ENCODE measurements at regions not wholly inside any gene's neighbourhood (a gene's known extent, or its start where the extent isn't known, plus 50 kb on each side); places are given as distances from the start of the nearest gene placed in this dataset.
"Not testable (repeated sequence)": the region's sequence is repeated elsewhere in the genome, so short reads cannot be mapped to it uniquely, and the experiment has no call there.

DNA sequence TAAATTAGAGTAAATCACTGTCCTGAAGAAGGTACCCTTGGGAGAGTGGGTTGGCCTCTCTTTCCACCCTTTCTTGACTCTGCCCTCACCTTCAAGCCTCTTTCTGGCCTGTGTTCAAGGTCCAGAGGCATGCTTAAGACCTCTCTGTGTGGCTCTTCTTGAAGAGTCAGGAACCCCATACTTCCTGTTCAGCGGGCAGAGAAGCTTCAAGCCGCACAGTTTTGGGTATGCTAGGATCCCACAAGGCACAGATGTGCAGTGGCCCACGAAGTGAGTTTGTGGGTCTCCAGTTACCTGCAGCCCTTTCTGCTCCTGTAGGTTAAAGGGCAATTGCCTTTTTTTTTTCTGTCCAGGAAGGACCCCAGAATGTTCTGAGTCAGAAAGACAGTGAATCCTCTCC, 113.7 kb downstream of the PPIAL4A start:
- DNase-seq (ENCODE audit: low read depth in 2 of 2): not testable (repeated sequence)

DNA sequence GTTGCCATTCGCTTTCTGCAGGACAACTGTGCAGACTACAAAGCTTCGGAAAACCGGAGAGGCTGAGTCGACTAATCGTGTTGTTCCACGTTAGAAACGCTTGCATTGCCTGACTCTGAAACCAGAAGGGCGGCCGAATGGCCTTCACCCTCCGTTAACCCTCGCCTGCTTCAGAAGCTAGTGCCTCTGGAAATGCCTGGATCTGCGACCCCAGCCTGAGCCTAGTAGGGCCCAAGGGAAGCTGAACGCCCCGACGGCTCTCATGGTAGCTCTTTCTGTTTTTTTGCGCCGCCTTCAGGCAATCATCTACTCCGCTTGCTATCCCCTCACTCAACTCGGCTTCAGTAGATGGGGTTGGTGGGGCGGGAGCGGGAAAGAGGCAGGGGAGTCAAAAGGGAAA, 117.3 kb downstream of the PPIAL4A start:
- DNase-seq (ENCODE audit: low read depth in 2 of 2): not testable (repeated sequence)

DNA sequence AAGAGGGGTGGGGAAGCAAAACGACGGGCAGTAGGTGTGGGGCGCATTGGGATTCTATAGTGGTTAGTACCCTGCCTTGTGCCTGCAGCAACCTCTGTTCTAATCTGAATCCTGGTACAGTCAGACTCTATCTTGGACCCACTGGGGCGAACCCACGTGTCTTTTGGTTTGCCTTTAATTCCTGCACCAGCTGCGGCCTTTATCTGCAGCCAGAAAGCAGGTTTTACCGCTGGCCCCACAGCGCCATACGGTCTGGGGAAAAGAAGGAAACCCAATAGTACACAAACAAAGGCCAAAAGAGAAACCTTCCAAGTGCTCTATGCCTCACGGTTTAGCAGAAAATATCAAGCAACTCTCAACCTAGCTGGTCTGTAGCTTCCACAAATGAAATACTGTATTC, 118.2 kb downstream of the PPIAL4A start:
- DNase-seq (ENCODE audit: low read depth in 2 of 2): not testable (repeated sequence)

DNA sequence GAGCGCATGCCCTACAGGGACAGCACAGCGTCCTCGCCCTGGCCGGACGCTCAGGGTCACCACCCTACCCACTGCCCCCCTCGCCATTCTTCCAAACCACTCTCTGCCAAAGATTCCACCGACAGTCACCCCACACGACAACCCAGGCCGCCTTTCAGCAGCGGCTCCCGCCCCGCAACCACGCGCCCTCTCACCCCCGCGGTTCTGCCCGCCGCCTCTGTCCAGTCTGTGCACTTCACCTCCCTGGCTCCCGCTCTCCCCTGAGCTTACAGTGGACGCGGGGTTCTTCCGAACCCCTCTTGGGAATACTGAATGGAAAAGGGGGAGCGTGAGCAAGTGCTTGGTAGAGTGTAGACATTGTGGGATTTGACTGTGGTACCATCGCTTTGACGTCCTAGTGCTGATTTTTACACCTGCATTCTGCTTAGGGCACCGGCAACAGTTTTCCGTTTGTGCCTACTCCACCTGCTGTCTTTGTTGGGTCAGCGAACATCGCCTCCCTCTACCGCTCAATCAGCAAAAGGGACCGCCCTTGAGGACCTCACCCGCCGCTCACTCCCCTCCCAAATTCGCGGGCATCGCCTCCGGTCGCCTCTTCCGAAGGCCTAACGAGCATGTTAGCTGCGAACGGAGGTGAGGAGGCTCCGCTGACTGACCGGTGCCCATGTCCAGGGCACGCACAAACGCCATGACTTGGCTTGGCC, 119.1 kb downstream of the PPIAL4A start:
- not testable (repeated sequence) for DNase-seq (ENCODE audit: low read depth in 2 of 2)

DNA sequence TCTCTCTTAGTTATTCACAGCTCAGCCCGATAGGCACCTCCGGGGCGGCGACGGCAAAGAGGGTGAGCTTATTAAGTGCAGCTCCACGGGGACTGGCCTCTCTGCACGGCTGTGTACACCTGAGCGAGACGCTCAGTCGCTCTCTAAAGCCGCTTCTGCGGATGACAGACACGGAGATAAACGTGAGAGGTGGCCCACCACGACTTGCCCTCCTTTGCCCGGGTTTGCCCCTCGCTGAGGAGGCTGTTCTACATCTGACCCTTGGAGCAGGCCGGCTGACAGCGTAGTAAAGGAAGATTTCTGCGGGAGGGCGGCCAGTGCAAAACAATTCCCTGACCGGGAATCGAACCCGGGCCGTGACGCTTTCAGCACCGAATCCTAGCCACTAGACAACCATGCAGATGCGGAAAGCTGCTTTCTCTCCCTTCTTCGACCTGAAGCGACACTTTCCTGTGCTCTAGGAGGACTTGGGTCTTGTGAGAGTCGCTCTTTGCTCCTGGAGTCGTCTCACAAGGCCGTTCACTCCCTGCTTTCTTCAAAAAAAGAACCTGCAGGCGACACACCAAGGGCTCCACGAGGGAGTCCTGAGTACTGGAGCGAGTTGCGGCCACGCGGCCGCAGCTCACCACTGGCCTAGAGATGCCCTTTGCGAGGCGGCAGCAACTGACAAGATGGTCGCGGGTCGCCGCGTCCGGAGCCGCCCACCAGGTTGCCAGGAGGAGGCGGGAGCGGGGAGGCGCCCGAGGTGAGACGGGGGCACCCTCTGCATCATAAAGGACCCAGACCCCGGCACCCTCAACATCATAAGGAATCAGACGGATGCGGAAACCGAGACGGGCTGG, 119.9 kb downstream of the PPIAL4A start:
- DNase-seq (ENCODE audit: low read depth in 2 of 2): peak; percentile 47 to 51

DNA sequence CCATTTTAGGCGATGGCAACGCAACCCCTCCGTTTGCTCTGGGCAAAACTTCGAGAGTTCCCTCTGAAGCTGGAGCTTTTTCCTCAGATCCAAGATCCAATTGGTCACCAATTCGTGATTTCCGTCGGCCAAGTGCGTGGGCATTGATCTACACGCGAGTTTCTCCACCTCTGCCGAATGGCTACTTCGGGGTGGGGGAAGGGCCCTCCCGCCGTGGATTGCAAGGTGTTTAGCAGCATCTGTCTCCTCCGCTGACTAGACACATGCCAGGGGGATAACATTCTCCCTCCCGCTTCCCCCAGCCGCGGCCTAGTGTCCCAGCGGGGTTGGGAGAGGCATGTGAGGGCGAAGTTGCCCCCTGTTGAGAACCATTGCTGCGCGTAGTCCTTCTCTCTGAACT, 120.6 kb downstream of the PPIAL4A start:
- not testable (repeated sequence) for DNase-seq (ENCODE audit: low read depth in 2 of 2)

DNA sequence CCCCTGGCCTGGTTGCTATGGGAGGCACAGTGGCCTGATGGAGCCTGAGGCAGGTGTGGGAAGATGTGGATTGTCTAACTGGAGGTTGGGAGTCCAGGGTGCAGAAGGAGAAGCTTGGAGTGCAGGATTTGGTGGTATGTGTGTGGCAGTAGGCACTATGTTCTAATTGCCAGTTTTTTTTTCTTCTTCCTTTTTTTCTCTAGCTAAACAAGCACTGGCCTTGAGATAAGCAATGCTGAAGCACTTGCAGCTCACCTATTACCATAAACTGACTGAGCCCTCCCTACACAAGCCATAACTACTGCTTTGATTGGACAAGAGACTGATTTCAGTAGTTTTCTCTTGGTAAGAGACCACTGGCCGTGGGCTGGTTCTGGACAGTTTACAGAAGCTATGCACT, 123.6 kb downstream of the PPIAL4A start:
- DNase-seq (ENCODE audit: low read depth in 2 of 2): not testable (repeated sequence)

DNA sequence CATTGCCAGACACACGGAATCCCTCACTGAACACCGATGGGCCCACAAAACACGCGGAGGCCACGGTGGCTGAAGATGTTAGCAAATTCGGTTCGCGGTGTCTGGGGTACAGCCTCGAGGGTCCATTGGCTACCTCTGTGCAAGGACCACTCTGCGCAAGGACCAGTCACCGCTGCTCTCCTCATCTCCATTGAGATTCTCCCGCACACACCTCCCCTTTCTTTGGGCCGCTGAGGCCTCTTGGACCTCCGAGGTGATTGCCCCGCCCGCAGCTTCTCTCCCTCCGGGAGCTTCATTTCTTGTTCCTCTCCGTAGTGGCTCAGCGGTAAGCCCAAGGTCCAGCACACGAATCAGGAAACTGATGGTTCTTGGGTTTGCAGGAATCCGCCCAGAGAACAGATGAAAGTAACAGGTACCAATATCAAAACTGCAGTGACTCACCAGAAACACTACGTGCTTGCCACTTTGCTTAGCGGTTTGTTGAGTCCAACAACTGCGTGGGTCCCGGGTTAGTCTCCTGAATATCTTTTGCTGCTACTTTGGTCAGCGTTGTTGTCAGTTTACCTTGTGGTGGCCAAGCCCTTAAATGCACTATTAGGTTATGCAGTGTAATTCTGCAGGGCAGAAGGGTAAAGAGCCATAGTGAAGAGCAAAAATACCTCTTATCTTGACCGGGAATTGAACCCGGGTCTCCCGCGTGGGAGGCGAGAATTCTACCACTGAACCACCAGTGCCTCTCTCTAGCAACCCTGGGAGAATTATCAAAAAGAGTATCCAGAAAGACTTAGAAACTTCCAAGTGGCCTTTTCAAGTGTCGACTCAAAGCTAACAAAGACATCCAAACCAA, 126.8 kb downstream of the PPIAL4A start:
- DNase-seq (ENCODE audit: low read depth in 2 of 2): peak; percentile 38 to 53

DNA sequence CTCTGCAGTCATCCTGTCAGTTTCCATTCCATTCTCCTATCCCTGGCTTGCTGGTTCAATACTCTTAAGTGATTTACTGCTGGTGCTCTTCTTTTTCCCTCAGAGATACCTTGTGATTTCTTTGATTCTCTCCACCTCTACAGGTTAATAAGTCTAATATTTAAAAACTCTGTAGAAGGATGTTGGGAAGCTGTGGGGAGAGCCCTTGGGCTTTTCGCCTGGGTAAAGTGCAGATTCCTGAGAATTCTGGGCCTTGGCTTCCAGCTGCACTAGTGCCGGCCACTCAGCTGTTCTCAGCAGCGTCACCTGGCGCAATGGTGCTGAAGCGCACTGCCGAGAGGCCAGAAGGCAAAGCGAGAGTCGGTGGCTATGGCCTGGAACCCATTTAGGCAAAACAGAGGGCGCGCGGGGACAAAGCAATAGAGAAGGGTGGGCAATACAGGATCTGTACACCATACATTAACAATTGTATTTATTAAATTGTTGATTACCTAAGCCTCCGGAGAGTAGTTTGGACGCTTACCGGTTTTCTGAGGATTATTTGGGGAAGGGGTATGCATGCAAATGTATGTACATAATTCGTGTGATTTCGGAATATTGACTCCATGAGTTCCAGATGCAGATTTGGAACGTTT, 130.3 kb downstream of the PPIAL4A start:
- not testable (repeated sequence) for DNase-seq (ENCODE audit: low read depth in 2 of 2)

DNA sequence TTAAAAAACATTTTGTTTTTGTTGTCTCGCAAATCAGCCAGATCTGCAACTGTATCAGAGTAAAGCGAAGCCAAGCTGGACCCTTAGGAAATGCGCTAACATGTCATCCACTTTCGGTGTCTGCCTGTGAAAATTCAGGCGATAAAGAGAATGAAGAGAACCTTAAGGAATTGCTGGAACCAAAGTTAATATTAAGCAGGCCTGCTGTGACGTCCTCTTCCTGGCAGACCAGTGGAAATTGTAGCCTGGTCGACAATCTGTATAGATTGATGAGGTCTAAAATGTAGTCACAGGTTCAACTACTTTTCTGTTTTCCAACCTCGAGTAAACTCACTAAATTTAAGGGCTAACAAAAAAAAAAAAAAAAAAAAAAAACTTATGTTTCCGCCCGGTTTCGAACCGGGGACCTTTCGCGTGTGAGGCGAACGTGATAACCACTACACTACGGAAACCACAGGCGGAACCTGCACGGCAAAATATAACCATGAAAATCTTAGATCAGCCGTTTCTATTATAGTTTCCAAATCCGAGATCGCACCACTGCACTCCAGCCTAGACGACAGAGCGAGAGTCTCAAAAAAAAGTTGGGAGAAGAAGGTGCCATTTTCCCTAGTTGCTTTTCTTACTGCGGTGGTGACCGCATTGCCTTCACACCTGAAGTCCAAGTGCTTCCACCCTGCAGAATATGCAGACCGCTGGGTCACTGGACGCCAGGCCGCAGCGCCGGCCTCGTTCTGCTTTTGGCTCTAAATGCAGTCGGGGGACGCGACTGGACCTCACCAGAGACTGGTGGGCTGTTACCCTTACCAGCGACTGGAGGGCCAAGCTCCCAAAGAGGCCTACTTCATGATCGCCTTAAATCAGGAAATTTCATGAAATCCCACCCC, 131.0 kb downstream of the PPIAL4A start:
- DNase-seq (ENCODE audit: low read depth in 2 of 2): peak; percentile 39 to 44

DNA sequence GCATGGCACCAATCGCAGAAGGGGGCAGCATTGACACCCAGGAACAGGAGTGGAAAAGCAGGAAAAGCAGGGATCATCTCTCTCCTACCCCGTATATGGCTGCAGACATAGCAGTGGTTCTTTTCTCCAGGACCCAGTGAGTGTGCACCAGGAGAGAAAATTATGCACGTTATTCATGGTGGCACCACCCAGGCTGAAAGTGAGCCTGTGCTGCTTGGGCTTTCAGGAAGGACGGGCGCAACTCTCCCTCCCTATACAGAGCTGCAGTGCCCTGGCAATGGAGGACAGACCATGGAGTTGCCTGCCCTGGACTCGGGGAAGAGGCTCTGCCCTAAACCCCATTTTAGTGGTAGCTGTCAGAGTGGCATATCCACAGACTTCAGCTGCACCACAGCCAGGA, 132.1 kb downstream of the PPIAL4A start:
- DNase-seq (ENCODE audit: low read depth in 2 of 2): not testable (repeated sequence)

DNA sequence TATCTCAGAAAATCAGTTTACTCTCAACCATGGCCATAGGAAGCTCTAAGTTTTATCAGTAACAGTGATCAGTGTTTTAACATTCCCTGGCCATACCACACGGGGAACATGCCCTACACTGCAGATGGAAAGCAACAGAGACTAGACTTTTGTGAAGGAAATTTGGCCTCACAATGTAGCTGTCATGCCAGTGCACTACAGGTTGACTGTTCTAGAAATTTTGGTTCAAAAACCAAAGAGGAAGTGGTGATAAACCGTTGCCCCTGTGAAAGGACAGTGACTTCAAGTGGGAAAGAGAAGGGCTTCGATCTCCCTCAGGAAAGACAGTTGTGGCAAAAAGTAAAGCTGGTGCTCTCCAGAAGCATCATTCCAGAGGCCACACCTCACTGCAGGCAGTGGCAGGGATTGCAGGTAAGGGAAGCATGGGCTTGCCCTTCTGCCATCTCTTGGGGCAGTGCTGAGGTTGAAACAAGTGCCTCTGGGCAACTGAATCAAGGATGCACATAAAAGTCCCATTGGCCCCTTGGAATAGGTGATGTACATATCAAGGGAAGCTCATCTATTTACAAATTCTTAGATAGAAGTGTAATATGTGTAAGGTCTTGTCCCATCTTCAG, 143.4 kb downstream of the PPIAL4A start:
- not testable (repeated sequence) for DNase-seq (ENCODE audit: low read depth in 2 of 2)

DNA sequence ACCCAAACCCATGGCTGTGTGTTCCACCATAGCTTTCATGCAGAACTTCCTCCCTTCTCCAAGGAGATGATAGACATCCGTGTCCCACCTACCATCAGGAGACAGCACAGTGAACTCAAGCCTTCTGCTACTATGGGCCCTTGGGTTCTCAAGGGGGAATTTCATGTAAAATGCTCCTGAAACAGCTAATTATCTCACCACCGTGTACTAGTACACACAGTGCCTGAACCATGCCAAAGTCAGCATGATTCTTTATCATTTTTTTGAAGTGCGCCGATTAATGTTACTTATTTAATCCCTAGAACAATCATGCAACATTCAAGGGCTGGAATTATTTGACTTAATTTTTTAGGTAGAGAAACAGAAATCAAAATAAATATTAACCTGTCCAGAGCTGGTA, 147.2 kb downstream of the PPIAL4A start:
- not testable (repeated sequence) for DNase-seq (ENCODE audit: low read depth in 2 of 2)

DNA sequence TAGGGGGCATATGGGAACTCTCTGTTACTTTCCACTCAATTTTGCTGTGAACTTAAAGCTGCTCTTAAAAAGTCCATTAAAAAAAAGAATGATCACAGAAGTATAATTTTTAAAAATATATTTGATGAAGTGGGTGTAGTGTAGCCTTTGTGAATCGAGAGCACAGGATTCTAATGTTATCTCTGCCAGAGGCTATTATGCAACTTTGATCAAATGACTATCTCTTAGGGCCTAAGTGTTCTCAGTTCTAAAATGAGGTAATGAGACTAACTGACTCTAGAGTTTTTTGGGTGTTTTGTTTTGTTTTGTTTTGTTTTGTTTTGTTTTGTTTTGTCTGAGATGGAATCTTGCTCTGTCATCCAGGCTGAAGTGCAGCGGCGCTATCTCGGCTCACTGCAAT, 143.2 kb downstream of the FAM72B start:
- DNase-seq (ENCODE audit: low read depth in 2 of 2): not testable (repeated sequence)

DNA sequence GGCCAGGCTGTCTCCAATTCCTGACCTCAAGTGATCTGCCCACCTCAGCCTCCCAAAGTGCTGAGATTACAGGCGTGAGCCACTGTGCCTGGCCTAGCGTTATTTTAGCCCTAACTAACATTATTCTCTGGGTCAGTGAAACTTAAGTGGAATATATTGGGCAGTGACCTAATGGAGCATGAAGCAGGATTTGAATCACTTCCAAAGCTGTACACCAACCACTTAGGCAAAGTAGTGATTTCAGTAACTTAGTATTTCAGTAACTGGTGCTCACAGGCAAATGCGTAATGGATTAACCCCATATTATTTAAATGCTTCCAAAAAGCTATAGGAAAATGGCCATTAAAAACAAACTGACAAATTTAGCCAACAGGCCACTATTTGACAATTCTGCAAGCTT, 142.6 kb downstream of the FAM72B start:
- not testable (repeated sequence) for DNase-seq (ENCODE audit: low read depth in 2 of 2)

DNA sequence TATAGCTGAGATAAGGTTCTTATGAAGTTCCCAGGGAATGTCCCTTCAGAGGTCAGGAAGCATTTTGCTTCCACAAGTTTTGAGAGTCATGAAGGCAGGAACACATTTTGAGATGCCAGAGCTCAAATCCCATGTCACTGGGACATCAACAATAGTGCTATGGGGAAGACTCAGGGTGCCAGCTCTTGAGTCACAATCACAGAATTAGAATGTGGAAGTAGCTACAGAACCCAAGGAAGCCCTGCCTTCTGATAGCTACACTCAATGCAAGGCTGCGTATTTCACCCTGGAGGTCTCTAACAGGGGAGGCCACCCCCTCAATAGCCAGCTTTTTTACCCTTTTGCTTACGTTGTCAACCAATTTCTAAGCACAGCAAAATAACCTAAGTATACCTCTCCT, 141.3 kb downstream of the FAM72B start:
- not testable (repeated sequence) for DNase-seq (ENCODE audit: low read depth in 2 of 2)

DNA sequence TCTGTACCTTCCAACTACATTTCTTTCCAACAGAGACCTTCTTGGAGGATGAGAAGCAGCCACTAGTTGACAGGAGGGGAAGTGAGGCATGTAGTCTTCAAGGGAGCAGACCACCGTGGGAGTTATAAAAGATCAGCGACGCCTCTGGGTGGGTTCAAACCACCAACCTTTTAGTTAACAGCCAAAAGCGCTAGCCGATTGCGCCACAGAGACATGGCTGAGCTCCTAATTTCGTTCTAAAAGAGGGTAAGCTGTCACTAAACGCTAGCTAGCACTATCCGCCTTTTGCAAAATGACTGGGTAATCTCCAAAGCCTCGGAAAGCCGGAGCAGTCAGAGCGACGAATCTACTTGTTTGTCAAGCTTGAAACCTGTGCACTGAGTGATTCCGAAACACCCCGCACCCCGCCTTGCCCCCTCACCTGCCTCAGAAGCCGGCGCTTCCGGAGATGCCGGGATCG, 135.8 kb downstream of the FAM72B start:
- DNase-seq (ENCODE audit: low read depth in 2 of 2): peak; percentile 7 to 21

DNA sequence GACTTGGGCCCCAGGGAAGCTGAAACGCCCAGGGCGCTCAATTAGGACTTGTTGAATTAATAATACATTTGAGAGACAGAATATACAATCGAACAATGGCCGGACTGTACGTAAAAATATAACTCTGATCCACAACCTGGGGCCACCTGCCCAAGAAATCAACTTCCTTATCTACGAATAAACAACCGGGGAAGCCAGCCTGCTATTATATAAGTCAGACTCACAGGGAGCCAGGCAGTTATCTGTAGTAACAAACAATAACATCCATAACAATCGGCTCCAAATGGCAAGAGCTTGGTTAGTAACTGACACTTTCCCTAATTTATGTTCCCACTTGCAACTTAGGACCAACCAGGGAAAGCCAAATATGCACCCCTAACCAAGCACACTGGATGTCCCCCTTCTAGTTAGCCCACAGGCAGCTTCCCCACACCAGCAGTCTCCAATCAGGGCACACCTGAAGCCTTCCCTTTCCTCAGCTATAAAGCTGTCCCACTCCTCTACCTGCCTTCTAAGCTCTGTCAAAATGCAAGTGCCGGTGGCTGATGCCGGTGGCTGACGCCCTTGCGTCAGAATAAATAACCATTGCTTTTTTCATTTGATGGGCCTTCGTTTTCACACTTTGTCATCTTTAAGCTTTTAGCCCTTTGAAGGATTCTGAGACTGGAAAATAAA, 135.2 kb downstream of the FAM72B start:
- DNase-seq (ENCODE audit: low read depth in 2 of 2): not testable (repeated sequence)

DNA sequence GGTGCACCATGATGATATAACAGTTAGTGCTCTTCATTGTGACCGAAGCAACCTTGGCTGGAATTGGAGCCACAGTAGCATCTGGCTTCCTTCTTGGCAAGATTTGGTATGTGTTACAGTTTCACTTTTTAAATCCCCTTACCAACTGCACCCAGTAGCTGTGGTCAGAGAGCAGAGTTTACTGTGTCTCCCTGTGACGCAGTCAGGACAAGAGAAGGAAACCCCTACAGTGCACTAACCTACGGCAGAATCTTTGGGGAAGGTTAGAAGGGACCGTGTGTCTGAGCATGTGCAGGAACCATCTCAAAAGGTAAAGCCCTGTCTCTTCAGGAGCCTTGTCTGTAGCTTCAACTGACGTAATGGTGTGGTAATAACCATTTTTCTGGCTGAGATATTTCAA, 134.0 kb downstream of the FAM72B start:
- DNase-seq (ENCODE audit: low read depth in 2 of 2): not testable (repeated sequence)
